ENCODE measurements at regions not wholly inside any gene's neighbourhood (a gene's known extent, or its start where the extent isn't known, plus 50 kb on each side); places are given as distances from the start of the nearest gene placed in this dataset.

- no peaks in the 10 kb centered on the region for H3K27me3 ChIP-seq (ENCODE audit: control insufficient read depth, extremely low read depth, insufficient read depth, low read length)
- no peaks in the 10 kb centered on the region for H4K20me1 ChIP-seq (ENCODE audit: control insufficient read depth, extremely low read depth, insufficient read depth, low read length)
- dilution Hi-C loops (cut with MboI; ENCODE audit: extremely low pct_ligation_motif_present, low sequenced_read_pairs) = no loop called here
- no peak overlapping the region for H3K4me3 ChIP-seq (ENCODE audit: control insufficient read depth in 2 of 3, extremely low read depth in 1 of 3, insufficient read depth in 2 of 3, low read depth in 1 of 3, low read length in 3 of 3)
- DNase-seq (ENCODE audit: low read depth, low spot score) (no peak), FAIRE-seq (no peak)
- H3K9ac ChIP-seq (ENCODE audit: control insufficient read depth, extremely low read depth, insufficient read depth, low read length) = no peak overlapping the region
- H3K36me3 ChIP-seq (ENCODE audit: control insufficient read depth in 2 of 2, extremely low read depth in 1 of 2, insufficient read depth in 2 of 2, low read length in 2 of 2) = no peaks in the 10 kb centered on the region
- TF ChIP-seq EZH2 (IDR thresholded peaks at IDR 0.05; ENCODE audit: low read length) (no peak), CTCF (optimal IDR thresholded peaks at IDR 0.05 in 1 of 3, IDR thresholded peaks at IDR 0.05 in 1 of 3, conservative IDR thresholded peaks at IDR 0.05 in 1 of 3; ENCODE audit: extremely low read depth in 1 of 3, insufficient read depth in 2 of 3, low read length in 3 of 3) (no peak)
- H3K79me2 ChIP-seq (ENCODE audit: control insufficient read depth, insufficient read depth, low read length) = no peaks in the 10 kb centered on the region
- no peak overlapping the region for H3K27ac ChIP-seq (ENCODE audit: control insufficient read depth, insufficient read depth, low read length)
- H3K9me3 ChIP-seq (ENCODE audit: control insufficient read depth, low read depth, low read length) = no peaks in the 10 kb centered on the region
- no peak overlapping the region for H3K4me2 ChIP-seq (ENCODE audit: control insufficient read depth, extremely low read depth, insufficient read depth, low read depth, low read length)
- H3K9me1 ChIP-seq (ENCODE audit: control insufficient read depth, extremely low read depth, insufficient read depth, low read length) = no peaks in the 10 kb centered on the region
- no peak overlapping the region for H2AFZ ChIP-seq (ENCODE audit: control insufficient read depth, low read length)
- no peaks in the 10 kb centered on the region for H3K4me1 ChIP-seq (ENCODE audit: control insufficient read depth, extremely low read depth, insufficient read depth, low read length)
Observed at GRCh38 chr20:6513599-6513998, 253.9 kb upstream of the BMP2 start.

GRCh38 chr20:6509374-6509773, 258.1 kb upstream of the BMP2 start:
- Histone ChIP-seq H3K4me2 (ENCODE audit: control insufficient read depth, extremely low read depth, insufficient read depth, low read depth, low read length) (no peak overlapping the region), H4K20me1 (ENCODE audit: control insufficient read depth, extremely low read depth, insufficient read depth, low read length) (no peaks in the 10 kb centered on the region), H3K79me2 (ENCODE audit: control insufficient read depth, insufficient read depth, low read length) (no peaks in the 10 kb centered on the region), H3K4me3 (ENCODE audit: control insufficient read depth in 2 of 3, extremely low read depth in 1 of 3, insufficient read depth in 2 of 3, low read depth in 1 of 3, low read length in 3 of 3) (no peak overlapping the region), H3K9me1 (ENCODE audit: control insufficient read depth, extremely low read depth, insufficient read depth, low read length) (no peaks in the 10 kb centered on the region), H3K27ac (ENCODE audit: control insufficient read depth, insufficient read depth, low read length) (no peak overlapping the region), H3K36me3 (ENCODE audit: control insufficient read depth in 2 of 2, extremely low read depth in 1 of 2, insufficient read depth in 2 of 2, low read length in 2 of 2) (no peaks in the 10 kb centered on the region), H2AFZ (ENCODE audit: control insufficient read depth, low read length) (no peak overlapping the region), H3K27me3 (ENCODE audit: control insufficient read depth, extremely low read depth, insufficient read depth, low read length) (no peaks in the 10 kb centered on the region), H3K4me1 (ENCODE audit: control insufficient read depth, extremely low read depth, insufficient read depth, low read length) (no peaks in the 10 kb centered on the region), H3K9me3 (ENCODE audit: control insufficient read depth, low read depth, low read length) (no peaks in the 10 kb centered on the region), H3K9ac (ENCODE audit: control insufficient read depth, extremely low read depth, insufficient read depth, low read length) (no peak overlapping the region)
- FAIRE-seq (no peak), DNase-seq (ENCODE audit: low read depth, low spot score) (no peak)
- TF ChIP-seq EZH2 (IDR thresholded peaks at IDR 0.05; ENCODE audit: low read length) (no peak), CTCF (optimal IDR thresholded peaks at IDR 0.05 in 1 of 3, IDR thresholded peaks at IDR 0.05 in 1 of 3, conservative IDR thresholded peaks at IDR 0.05 in 1 of 3; ENCODE audit: extremely low read depth in 1 of 3, insufficient read depth in 2 of 3, low read length in 3 of 3) (no peak)
- dilution Hi-C loops (cut with MboI; ENCODE audit: extremely low pct_ligation_motif_present, low sequenced_read_pairs) = no loop called here

All from keratinocyte (primary cell).